ES-I3 (cell line): ENCODE measurements at regions not wholly inside any gene's neighbourhood (a gene's known extent, or its start where the extent isn't known, plus 50 kb on each side); places are given as distances from the start of the nearest gene placed in this dataset.
"Not testable (repeated sequence)": the region's sequence is repeated elsewhere in the genome, so short reads cannot be mapped to it uniquely, and the experiment has no call there.

Experiments used
- H3K36me3 ChIP-seq: 2 replicates; pipeline ENCODE4 v1.6.1; 2013; ENCODE audit warnings: mild to moderate bottlenecking, low read length, control low read depth, moderate library complexity; ENCODE audit not compliant: insufficient read depth
- H3K4me1 ChIP-seq: 2 replicates; pipeline ENCODE4 v1.6.1; 2013; ENCODE audit warnings: mild to moderate bottlenecking, control low read depth, low read length; ENCODE audit not compliant: insufficient read depth
- H3K9ac ChIP-seq: 2 replicates; pipeline ENCODE4 v1.6.1; 2013; ENCODE audit warnings: low read depth, mild to moderate bottlenecking, low read length, moderate library complexity
- H3K9me3 ChIP-seq: 2 replicates; pipeline ENCODE4 v1.6.1; 2013; ENCODE audit warnings: mild to moderate bottlenecking, low read length, moderate library complexity; ENCODE audit not compliant: control insufficient read depth, insufficient read depth

DNA sequence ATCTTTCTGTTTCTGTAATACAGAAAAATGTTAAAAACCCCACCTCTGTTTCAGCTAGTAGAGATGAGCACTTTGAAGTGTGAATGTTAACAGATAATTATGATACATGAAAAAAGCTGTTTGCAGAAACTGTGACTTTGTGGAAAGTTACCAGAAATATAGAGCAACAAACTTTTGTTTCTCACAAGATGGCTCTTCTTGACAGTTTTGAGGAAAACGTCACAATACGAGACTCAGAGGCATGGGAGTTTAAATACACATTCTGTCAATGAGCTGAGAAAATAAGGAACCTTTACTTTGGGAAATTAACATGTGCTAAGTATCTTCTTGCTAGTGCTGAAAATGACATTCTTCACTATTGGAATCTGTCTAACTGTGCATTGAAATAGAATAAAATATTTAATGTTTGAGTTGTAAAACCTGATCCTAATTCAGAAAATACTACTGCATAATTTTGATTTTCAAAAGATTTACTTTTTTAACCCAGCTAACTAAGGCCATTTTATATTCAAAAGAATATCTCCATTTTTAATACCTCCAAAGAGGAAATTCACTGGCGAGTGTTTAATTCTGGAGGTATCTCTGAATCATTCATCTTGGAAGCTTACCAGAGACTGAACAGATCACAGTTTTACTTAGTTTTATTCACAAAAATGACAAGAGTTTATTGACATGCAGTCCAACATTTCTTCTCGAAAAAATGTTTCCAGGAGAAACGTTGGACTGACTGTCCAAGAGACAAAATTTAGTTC is 308.9 kb upstream of the LRFN5 start:
- H3K4me1 ChIP-seq: peaks cover 8% of the 10 kb centered on the region; the same call in 1 of the 2 replicates
- H3K36me3 ChIP-seq: no peaks in the 10 kb centered on the region
- no peak overlapping the region for H3K9ac ChIP-seq
- H3K9me3 ChIP-seq: no peaks in the 10 kb centered on the region

DNA sequence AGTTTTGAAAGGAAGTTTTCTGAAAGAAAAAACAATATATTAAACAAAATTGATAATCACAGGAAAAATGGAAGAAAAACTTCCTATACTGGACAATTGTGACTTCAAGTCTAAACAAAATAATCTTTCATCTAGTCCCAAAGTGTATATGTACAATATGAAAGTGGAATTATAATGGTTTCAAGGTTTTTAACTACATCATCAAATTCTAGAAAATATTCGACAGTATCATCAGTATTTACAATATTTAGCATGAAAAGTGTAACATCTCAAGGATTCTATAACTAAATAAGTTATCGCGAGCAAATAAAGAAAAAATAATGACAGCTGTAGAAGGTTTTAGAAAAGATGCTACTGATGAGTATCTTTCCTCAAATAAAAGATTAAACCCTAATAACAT is 310.9 kb upstream of the LRFN5 start:
- no peaks in the 10 kb centered on the region for H3K36me3 ChIP-seq
- H3K9me3 ChIP-seq: no peaks in the 10 kb centered on the region
- H3K4me1 ChIP-seq: no peaks in the 10 kb centered on the region; the same call in 1 of the 2 replicates
- H3K9ac ChIP-seq: no peak overlapping the region

DNA sequence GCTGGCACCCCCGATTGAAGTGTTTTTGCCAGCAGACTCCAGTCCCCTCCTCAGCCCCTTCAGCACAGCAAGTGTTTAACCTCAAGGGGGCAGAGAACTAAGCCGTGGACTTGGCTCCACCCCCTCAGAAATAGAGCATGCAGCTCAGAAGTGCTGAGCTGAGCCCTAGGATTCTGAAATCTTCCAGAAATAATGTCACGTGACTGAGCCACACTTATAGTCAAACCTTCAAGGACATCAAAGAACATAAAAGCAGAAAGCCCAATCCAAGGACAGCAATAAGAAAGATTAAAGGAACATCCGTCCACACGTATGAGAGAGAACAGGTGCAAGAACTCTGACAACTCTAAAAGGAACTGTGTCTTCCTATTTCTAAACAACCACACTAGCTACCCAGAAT is 317.7 kb upstream of the LRFN5 start:
- H3K4me1 ChIP-seq: no peaks in the 10 kb centered on the region
- no peaks in the 10 kb centered on the region for H3K9me3 ChIP-seq
- H3K9ac ChIP-seq: no peak overlapping the region
- no peaks in the 10 kb centered on the region for H3K36me3 ChIP-seq

DNA sequence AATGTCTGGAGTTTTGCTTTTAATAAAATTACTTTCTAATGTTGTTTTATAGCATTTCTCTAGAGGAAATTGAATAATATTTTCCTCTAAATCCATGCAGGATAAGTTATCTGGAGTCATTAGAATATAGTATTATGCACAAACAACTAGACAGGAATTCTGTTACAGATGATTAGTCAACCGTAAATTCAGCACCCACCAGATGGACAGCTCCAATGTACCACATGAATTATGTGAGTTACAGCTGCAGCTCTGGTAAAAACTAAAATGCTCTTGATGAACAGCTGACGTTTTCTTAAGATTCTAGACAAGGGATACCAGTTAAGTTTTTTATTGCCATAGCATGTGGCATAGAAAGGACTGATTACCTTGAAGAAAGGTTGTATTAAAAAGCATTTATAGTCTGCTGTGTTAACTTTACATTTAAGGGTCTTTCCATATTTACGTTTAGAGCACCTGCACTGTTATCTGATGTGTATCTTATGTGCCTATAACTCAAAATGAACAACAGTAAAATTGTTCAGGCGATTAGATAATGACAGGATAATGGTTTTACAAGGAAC is 321.4 kb upstream of the LRFN5 start:
- no peaks in the 10 kb centered on the region for H3K36me3 ChIP-seq
- peaks cover 5% of the 10 kb centered on the region; the same call in 1 of the 2 replicates for H3K4me1 ChIP-seq
- H3K9me3 ChIP-seq: no peaks in the 10 kb centered on the region
- H3K9ac ChIP-seq: no peak overlapping the region

DNA sequence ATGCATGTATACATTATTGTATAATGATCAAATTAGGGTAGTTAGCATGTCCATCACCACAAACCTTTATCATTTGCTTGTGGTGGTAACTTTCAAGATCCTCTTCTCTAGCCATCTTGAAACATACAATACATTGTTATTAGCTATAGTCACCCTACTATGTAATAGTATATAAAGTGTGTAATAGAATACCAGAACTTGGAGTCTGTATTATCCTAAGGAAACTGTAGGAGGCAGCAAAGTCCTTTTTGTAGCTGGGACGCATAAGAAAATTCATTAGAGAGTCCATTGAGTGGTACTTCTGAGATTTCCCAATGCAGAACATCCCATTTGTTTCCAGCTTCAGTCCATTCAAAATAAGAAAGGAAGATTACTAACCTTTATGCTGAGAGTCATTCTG is 325.9 kb upstream of the LRFN5 start:
- Histone ChIP-seq H3K9me3 (no peaks in the 10 kb centered on the region), H3K9ac (no peak overlapping the region), H3K4me1 (peaks cover 5% of the 10 kb centered on the region; the same call in 1 of the 2 replicates), H3K36me3 (no peaks in the 10 kb centered on the region)

DNA sequence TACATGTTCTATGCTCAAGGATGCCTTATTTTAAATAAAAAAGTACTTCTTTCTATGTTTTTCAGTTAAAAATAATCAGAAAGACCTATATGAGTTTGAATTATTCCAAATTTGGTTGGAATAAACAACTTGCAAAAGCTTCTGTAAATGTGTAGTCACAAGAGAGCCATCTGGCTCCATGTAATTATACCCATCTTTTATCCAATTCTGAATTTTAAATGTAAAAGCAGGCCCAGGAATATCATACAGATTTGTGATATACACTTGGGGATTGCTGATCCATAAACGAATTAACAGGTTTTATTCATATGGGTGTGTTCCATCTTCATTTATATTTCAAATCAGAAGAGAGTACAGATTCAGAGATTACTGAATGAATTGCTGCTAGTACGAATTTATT is 329.2 kb upstream of the LRFN5 start:
- Histone ChIP-seq H3K9ac (no peak overlapping the region), H3K36me3 (no peaks in the 10 kb centered on the region), H3K9me3 (no peaks in the 10 kb centered on the region), H3K4me1 (peaks cover 5% of the 10 kb centered on the region; the same call in 1 of the 2 replicates)

DNA sequence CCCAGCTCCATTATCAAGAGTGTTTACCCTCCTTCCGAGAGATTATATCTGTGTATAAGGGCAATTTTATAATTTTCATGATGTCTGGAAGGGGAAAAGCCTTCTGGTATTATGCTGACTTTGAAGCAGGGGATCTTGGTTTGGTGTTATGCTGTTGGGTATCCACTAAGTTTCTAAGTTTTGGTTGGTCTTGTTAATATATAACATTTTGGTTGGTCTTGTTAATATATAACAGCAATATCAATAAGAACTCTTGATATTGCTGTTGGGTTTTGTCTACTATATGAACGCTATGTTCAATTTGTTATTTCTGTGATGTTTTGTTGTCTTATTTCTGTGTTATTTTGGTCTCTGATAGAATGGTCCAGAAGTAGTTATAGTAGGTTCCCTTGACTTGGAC is 349.2 kb upstream of the LRFN5 start:
- H3K4me1 ChIP-seq: no peaks in the 10 kb centered on the region
- H3K36me3 ChIP-seq: no peaks in the 10 kb centered on the region
- H3K9me3 ChIP-seq: peaks cover 6% of the 10 kb centered on the region; the same call in 1 of the 2 replicates
- H3K9ac ChIP-seq: no peak overlapping the region

DNA sequence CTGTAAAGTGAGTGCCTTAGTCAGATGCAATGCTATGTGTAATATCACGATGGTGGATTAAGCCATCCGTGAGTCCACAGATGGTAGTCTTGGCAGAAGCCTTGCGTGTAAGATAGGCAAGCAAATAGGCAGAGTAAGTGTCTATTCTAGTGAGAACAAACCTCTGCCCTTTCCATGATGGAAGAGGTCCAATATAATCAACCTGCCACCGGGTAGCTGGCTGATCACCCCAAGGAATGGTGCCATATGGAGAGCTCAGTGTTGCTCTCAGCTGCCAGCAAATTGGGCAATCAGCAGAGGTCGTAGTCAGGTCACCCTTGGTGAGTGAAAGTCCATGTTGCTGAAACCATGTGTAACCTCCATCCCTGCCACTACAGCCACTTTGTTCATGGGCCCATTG is 371.2 kb upstream of the LRFN5 start:
- Histone ChIP-seq H3K9ac (no peak overlapping the region), H3K9me3 (no peaks in the 10 kb centered on the region), H3K36me3 (no peaks in the 10 kb centered on the region), H3K4me1 (no peaks in the 10 kb centered on the region)

DNA sequence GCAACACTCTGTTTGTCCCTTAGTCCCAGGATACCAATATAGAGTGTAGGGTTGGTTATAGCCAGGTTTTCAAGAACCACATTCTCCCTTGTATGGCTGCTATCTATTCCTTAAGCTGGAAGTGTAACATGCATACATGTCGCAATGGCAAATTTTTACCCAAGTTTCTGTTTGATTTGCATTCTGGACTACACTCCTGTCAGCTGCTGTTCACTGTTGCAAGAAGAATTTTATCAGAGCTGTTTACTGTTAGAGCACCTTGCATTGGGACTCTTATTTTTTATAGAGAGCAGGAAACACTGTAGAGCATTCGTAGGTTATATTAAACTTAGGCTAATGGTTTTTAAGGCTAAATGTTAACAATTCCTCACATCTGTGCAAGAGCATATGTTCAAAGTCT is 376.0 kb upstream of the LRFN5 start:
- Histone ChIP-seq H3K9ac (no peak overlapping the region), H3K4me1 (no peaks in the 10 kb centered on the region; the same call in 1 of the 2 replicates), H3K9me3 (no peaks in the 10 kb centered on the region), H3K36me3 (no peaks in the 10 kb centered on the region)

DNA sequence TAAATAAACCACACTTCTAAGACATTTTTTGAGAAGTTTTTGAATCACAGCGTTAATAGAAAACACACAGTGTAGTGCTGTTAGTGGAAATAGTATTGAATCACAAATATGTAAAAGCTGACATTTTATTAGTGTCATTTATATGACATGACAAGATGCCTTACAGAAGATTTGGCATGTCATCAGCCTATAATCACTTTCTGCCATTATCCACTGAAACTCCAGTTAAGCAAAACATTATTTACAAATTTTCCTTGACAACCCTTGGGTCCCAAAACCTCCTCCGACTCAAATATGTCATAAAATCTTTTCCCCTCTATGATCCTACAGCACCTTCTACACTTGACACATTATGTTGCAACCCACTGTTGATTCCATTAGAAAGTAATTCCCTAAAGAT is 376.9 kb upstream of the LRFN5 start:
- Histone ChIP-seq H3K9me3 (no peaks in the 10 kb centered on the region), H3K9ac (no peak overlapping the region), H3K4me1 (no peaks in the 10 kb centered on the region; the same call in 1 of the 2 replicates), H3K36me3 (no peaks in the 10 kb centered on the region)

DNA sequence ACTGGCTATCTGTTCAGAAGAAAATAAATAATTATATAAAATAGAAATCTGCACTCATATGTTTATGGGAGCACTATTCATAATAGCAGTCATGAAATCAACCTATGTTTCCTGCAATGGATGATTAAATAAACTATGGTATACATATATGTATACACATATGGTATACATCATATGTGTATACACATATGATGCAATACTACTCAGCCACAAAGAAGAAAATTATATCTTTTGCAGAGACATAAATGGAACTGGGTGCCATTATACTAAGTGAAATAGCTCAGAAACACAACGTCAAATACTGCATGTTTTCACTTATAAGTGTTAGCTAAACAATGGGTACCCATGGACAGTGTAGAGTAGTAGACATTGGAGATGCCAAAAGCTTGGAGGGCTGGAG is 381.2 kb upstream of the LRFN5 start:
- Histone ChIP-seq H3K9ac (no peak overlapping the region), H3K9me3 (no peaks in the 10 kb centered on the region), H3K36me3 (no peaks in the 10 kb centered on the region), H3K4me1 (no peaks in the 10 kb centered on the region; the same call in 1 of the 2 replicates)

DNA sequence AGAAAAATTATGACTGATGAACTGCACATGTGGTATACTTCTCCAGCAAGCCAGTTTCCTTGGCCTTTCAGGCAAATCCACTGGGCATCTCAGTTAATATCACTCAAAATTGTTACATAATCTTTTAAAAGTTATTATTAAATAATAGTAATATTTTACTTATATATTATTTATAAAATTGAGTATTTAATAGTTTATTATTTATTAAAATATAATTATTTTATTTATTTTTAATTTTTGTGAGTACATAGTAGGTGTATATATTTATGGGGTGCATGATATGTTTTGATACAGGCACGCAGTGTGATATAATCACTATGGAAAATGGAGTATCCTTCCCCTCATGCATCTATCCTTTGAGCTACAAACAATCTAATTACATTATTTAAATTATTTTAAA is 384.1 kb upstream of the LRFN5 start:
- Histone ChIP-seq H3K36me3 (no peaks in the 10 kb centered on the region), H3K4me1 (no peaks in the 10 kb centered on the region; the same call in 1 of the 2 replicates), H3K9me3 (no peaks in the 10 kb centered on the region), H3K9ac (no peak overlapping the region)

DNA sequence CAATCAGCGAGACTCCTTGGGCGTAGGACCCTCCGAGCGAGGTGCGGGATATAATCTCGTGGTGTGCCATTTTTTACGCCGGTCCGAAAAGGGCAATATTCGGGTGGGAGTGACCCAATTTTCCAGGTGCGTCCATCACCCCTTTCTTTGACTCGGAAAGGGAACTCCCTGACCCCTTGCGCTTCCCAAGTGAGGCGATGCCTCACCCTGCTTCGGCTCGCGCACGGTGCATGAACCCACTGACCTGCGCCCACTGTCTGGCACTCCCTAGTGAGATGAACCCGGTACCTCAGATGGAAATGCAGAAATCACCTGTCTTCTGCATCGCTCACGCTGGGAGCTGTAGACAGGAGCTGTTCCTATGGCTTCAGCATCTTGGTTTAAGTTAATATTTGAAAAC is 391.7 kb upstream of the LRFN5 start:
- H3K4me1 ChIP-seq, H3K9ac ChIP-seq, H3K36me3 ChIP-seq, H3K9me3 ChIP-seq: not testable (repeated sequence)

DNA sequence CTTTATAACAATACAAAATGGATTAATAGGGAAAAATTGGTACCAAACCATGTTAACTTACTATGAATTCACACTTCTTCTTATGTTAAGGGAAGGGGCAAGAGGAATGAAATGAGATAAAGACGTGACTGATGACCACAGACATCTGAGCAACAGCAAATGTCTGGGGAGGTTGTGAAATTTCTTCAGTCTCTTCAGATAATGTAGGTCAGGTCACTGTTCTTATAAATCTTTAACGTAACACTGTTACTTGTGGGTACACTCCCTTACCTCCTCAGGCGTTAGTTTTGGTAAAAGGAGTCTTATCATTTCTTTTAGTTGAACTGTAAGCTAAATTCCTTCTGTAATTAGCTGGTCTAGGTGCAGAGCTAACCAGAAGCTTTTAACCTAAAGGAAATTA is 405.0 kb upstream of the LRFN5 start:
- H3K9me3 ChIP-seq: no peaks in the 10 kb centered on the region
- no peaks in the 10 kb centered on the region for H3K36me3 ChIP-seq
- H3K4me1 ChIP-seq: peaks cover 7% of the 10 kb centered on the region; the same call in 1 of the 2 replicates
- no peak overlapping the region for H3K9ac ChIP-seq

DNA sequence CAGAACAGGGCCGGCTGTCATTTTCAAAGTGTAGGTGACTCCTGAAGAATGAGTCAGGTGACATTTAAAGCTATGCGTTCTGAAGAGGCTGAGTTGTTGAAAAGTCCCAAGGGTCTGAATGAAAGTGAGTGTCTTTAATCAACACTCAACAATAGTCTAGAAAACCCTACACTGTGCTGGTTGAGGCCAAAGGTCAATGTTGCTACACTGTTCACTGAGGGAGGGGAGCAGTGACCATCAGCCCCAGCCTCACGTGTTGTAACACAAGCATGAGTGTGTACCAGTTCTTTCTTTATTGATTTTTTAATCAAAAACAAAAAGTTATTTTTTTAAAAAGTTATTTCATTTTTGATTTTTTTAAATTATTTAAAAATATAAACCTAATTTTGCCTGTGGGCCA is 418.8 kb upstream of the LRFN5 start:
- Histone ChIP-seq H3K36me3 (no peaks in the 10 kb centered on the region), H3K9me3 (no peaks in the 10 kb centered on the region), H3K9ac (no peak overlapping the region), H3K4me1 (no peaks in the 10 kb centered on the region)
